IMR-90 (cell line): ENCODE measurements at regions not wholly inside any gene's neighbourhood (a gene's known extent, or its start where the extent isn't known, plus 50 kb on each side); places are given as distances from the start of the nearest gene placed in this dataset.

Experiments
- ATAC-seq: fragments of 200-7000 bp; cut with Tn5 transposase; 2 replicates; pipeline ENCODE4 v1.9.1; 2020; ENCODE audit warnings: low read depth, mild to moderate bottlenecking, moderate library complexity
- BruUV-seq: library from RNA; stranded (reverse); fragments of 400-500 nt; replicated peaks from 2 replicates; lab custom pipeline; 2021; lab: Mats Ljungman, UMichigan
- CTCF ChIA-PET: fragments of 300-600 bp; formaldehyde crosslinking; extraction: SDS; loops from one replicate; lab custom pipeline; 2021; ENCODE audit warnings: antibody characterized with exemption; lab: Yijun Ruan, JAX
- POLR2A ChIA-PET: fragments of 300-600 bp; sonication (Branson Sonifier 250); formaldehyde crosslinking; loops from one replicate; lab custom pipeline; 2022; ENCODE audit warnings: antibody characterized with exemption; ENCODE audit not compliant: unreplicated experiment; lab: Charles Lee
- DNase-seq: peaks from one replicate; pipeline ENCODE4 v3.0.0; 2013
- H2AFZ ChIP-seq: replicated peaks from 2 replicates; pipeline ENCODE3; 2013; ENCODE audit warnings: low read length, mild to moderate bottlenecking; ENCODE audit not compliant: poor library complexity
- H2AK5ac ChIP-seq: 2 replicates; pipeline ENCODE4 v1.6.1; 2013; ENCODE audit warnings: low read depth, low read length, inconsistent platforms
- H2AK9ac ChIP-seq: replicated peaks from 2 replicates; pipeline ENCODE3; 2013; ENCODE audit warnings: mild to moderate bottlenecking, low read depth, low read length, moderate library complexity; ENCODE audit not compliant: poor library complexity
- H2BK120ac ChIP-seq: 2 replicates; pipeline ENCODE4 v1.6.1; 2013; ENCODE audit warnings: low read depth, low read length, inconsistent platforms
- H2BK15ac ChIP-seq: 3 replicates; pipeline ENCODE4 v1.6.1; 2013; ENCODE audit warnings: low read depth, low read length, inconsistent platforms
- H2BK20ac ChIP-seq: 2 replicates; pipeline ENCODE4 v1.6.1; 2013; ENCODE audit warnings: low read depth, mild to moderate bottlenecking, inconsistent platforms, low read length, moderate library complexity
- H2BK5ac ChIP-seq: 2 replicates; pipeline ENCODE4 v1.6.1; 2013; ENCODE audit warnings: mild to moderate bottlenecking, low read depth, low read length, inconsistent platforms; ENCODE audit not compliant: poor library complexity, severe bottlenecking
- H3K14ac ChIP-seq: replicated peaks from 2 replicates; pipeline ENCODE4 v1.6.1; 2013; ENCODE audit warnings: low read depth, low read length, inconsistent platforms
- H3K18ac ChIP-seq: 2 replicates; pipeline ENCODE4 v1.6.1; 2013; ENCODE audit warnings: low read depth, low read length, control low read depth
- H3K23ac ChIP-seq: 2 replicates; pipeline ENCODE4 v1.6.1; 2013; ENCODE audit warnings: low read depth, low read length, inconsistent platforms
- H3K27ac ChIP-seq: 2 replicates; pipeline ENCODE4 v1.5.1; 2013; ENCODE audit warnings: mild to moderate bottlenecking, control low read depth, low read length; ENCODE audit not compliant: insufficient read depth
- H3K27me3 ChIP-seq: 2 replicates; pipeline ENCODE4 v1.6.1; 2013; ENCODE audit warnings: low read length; ENCODE audit not compliant: control insufficient read depth, insufficient read depth
- H3K36me3 ChIP-seq: 2 replicates; pipeline ENCODE4 v1.6.1; 2013; ENCODE audit warnings: low read length, mixed read lengths; ENCODE audit not compliant: control insufficient read depth, insufficient read depth
- H3K4ac ChIP-seq: 2 replicates; pipeline ENCODE4 v1.6.1; 2013; ENCODE audit warnings: low read depth, low read length, inconsistent platforms
- H3K4me1 ChIP-seq: 2 replicates; pipeline ENCODE4 v1.6.1; 2013; ENCODE audit warnings: low read length, mixed read lengths; ENCODE audit not compliant: control insufficient read depth, insufficient read depth
- H3K4me2 ChIP-seq: 2 replicates; pipeline ENCODE4 v1.6.1; 2013; ENCODE audit warnings: low read depth, mild to moderate bottlenecking, control low read depth, low read length, moderate library complexity
- H3K4me3 ChIP-seq: 2 replicates; pipeline ENCODE4 v1.5.1; 2013; ENCODE audit warnings: low read depth, mild to moderate bottlenecking, control low read depth, low read length, moderate library complexity; ENCODE audit not compliant: insufficient read depth
- H3K56ac ChIP-seq: 2 replicates; pipeline ENCODE4 v1.6.1; 2013; ENCODE audit warnings: low read length, inconsistent platforms; ENCODE audit not compliant: insufficient read depth; ENCODE audit errors: extremely low read depth
- H3K79me1 ChIP-seq, 2 experiments: 2 replicates each; pipeline ENCODE4 v1.6.1; 2013; ENCODE audit warnings: low read length in 2 of 2, inconsistent platforms in 1 of 2, low read depth in 1 of 2
- H3K9ac ChIP-seq: 2 replicates; pipeline ENCODE4 v1.6.1; 2013; ENCODE audit warnings: low read depth, low read length, control low read depth
- H3K9me1 ChIP-seq: 2 replicates; pipeline ENCODE4 v1.6.1; 2013; ENCODE audit warnings: low read length, inconsistent platforms; ENCODE audit not compliant: insufficient read depth
- H3K9me3 ChIP-seq: 2 replicates; pipeline ENCODE4 v1.6.1; 2013; ENCODE audit warnings: low read length; ENCODE audit not compliant: control insufficient read depth, insufficient read depth
- H4K20me1 ChIP-seq: 2 replicates; pipeline ENCODE4 v1.6.1; 2013; ENCODE audit warnings: low read length, inconsistent platforms; ENCODE audit not compliant: insufficient read depth
- H4K5ac ChIP-seq: 2 replicates; pipeline ENCODE4 v1.6.1; 2013; ENCODE audit warnings: mild to moderate bottlenecking, low read depth, low read length, control low read depth
- H4K8ac ChIP-seq, 2 experiments: 2 replicates each; pipeline ENCODE4 v1.6.1; 2013; ENCODE audit warnings: low read depth in 2 of 2, low read length in 2 of 2, control low read depth in 1 of 2, inconsistent platforms in 1 of 2
- H4K91ac ChIP-seq: 2 replicates; pipeline ENCODE4 v1.6.1; 2013; ENCODE audit warnings: low read depth, low read length, inconsistent platforms; ENCODE audit not compliant: insufficient read depth
- BHLHE40 ChIP-seq: fragments of 150-350 bp; IDR thresholded peaks from 2 replicates; pipeline ENCODE4 v1.6.1; 2016; ENCODE audit warnings: mild to moderate bottlenecking, low read depth, low read length
- CEBPB ChIP-seq: IDR thresholded peaks from 2 replicates; pipeline ENCODE4 v1.6.1; 2012; ENCODE audit warnings: low read depth, low read length, improper control_type of control experiment
- CHD1 ChIP-seq: IDR thresholded peaks from 2 replicates; pipeline ENCODE4 v1.6.1; 2012; ENCODE audit warnings: low read depth, low read length, improper control_type of control experiment
- CTCF ChIP-seq: conservative IDR thresholded peaks from 2 replicates; pipeline ENCODE4 v1.5.1; 2012; ENCODE audit warnings: mild to moderate bottlenecking, low read depth, low read length, improper control_type of control experiment
- FOS ChIP-seq: fragments of 150-350 bp; IDR thresholded peaks from 2 replicates; pipeline ENCODE4 v1.6.1; 2016; ENCODE audit warnings: low read depth, low read length
- MAZ ChIP-seq: IDR thresholded peaks from 2 replicates; pipeline ENCODE4 v1.6.1; 2012; ENCODE audit warnings: low read depth, mild to moderate bottlenecking, low read length, improper control_type of control experiment, moderate library complexity, borderline replicate concordance
- MXI1 ChIP-seq: IDR thresholded peaks from 2 replicates; pipeline ENCODE4 v1.6.1; 2012; ENCODE audit warnings: low read depth, mild to moderate bottlenecking, low read length, moderate library complexity, borderline replicate concordance
- RCOR1 ChIP-seq: IDR thresholded peaks from 2 replicates; pipeline ENCODE4 v1.6.1; 2012; ENCODE audit warnings: mild to moderate bottlenecking, low read length, improper control_type of control experiment; ENCODE audit not compliant: insufficient replicate concordance
- RFX5 ChIP-seq: IDR thresholded peaks from 2 replicates; pipeline ENCODE4 v1.8.0; 2012; ENCODE audit warnings: low read depth, mild to moderate bottlenecking, low read length, moderate library complexity
- SMC3 ChIP-seq: fragments of 150-350 bp; IDR thresholded peaks from 2 replicates; pipeline ENCODE4 v1.6.1; 2016; ENCODE audit warnings: low read depth, mild to moderate bottlenecking, antibody characterized with exemption, low read length, moderate library complexity
- WGBS, 2 experiments: methylation state at CpG; one replicate each; pipeline versions ENCODE4 v1.1.5 to v1.1.7; 2013; ENCODE audit warnings: missing lambda C conversion rate in 2 of 2; ENCODE audit not compliant: insufficient read length in 1 of 2; ENCODE audit errors: extremely low coverage in 2 of 2; 5-methylcytosine and 5-hydroxymethylcytosine counted together
- dilution Hi-C: fragments of 300-500 bp; cut with HindIII; formaldehyde crosslinking; loops from one replicate; pipeline ENCODE4 v1.14.3; 2018; ENCODE audit warnings: low sequenced_read_pairs; ENCODE audit not compliant: unreplicated experiment
- in situ Hi-C: fragments of 300-500 bp; cut with MboI; formaldehyde crosslinking; loops from 3 replicates; pipeline ENCODE4 v1.14.3; 2019; ENCODE audit warnings: low sequenced_read_pairs, inconsistent platforms, mixed read lengths
- intact Hi-C: fragments of 100-400 bp; cut with micrococcal nuclease; formaldehyde crosslinking; loops from 2 replicates; pipeline ENCODE4 v1.10.0; 2022

GRCh38 chr7:32415519-32415918 is 74.7 kb downstream of the LSM5 start:
- Histone ChIP-seq H3K4me3 (no peak overlapping the region), H3K4ac (no peak overlapping the region), H3K79me1 (no peaks in the 10 kb centered on the region), H3K4me2 (no peak overlapping the region), H3K23ac (no peak overlapping the region), H3K9ac (no peak overlapping the region), H2AFZ (no peak overlapping the region), H3K9me1 (no peaks in the 10 kb centered on the region), H3K27ac (no peak overlapping the region), H3K4me1 (no peaks in the 10 kb centered on the region), H3K18ac (no peak overlapping the region), H2BK120ac (no peak overlapping the region), H3K9me3 (no peaks in the 10 kb centered on the region), H4K5ac (no peak overlapping the region), H2BK20ac (no peak overlapping the region), H4K91ac (no peak overlapping the region), H3K56ac (no peak overlapping the region), H4K8ac (no peak overlapping the region), H2BK5ac (no peak overlapping the region), H4K20me1 (no peaks in the 10 kb centered on the region), H2AK9ac (no peak overlapping the region), H3K27me3 (no peaks in the 10 kb centered on the region), H2BK15ac (no peak overlapping the region), H2AK5ac (no peak overlapping the region), H3K14ac (no peak overlapping the region), H3K36me3 (no peaks in the 10 kb centered on the region)
- WGBS, 2 experiments, result no CpG with 5 or more reads among the region's 6 CpGs
- ChIA-PET POLR2A (no interaction called here), CTCF (no interaction called here)
- no TSS peak for BruUV-seq
- ATAC-seq (no peak), DNase-seq (no peak)
- TF ChIP-seq CEBPB (no peak), MAZ (no peak), FOS (no peak), RCOR1 (no peak), CHD1 (no peak), BHLHE40 (no peak), RFX5 (no peak), SMC3 (no peak), MXI1 (no peak), CTCF (no peak)
- dilution Hi-C loops (no loop called here), in situ Hi-C loops (no loop called here), intact Hi-C loops (no loop called here)
